ENCODE measurements at regions not wholly inside any gene's neighbourhood (a gene's known extent, or its start where the extent isn't known, plus 50 kb on each side); places are given as distances from the start of the nearest gene placed in this dataset.

GRCh38 chr9:108479989-108480652 is 375.7 kb downstream of the ACTL7B start:
- peak; percentile 11 for FAIRE-seq
- DNase-seq (ENCODE audit: insufficient read length, low spot score): no peak
- no peak for TF ChIP-seq POLR2A (IDR thresholded peaks at IDR 0.05; ENCODE audit: low read depth, low read length)

DNA sequence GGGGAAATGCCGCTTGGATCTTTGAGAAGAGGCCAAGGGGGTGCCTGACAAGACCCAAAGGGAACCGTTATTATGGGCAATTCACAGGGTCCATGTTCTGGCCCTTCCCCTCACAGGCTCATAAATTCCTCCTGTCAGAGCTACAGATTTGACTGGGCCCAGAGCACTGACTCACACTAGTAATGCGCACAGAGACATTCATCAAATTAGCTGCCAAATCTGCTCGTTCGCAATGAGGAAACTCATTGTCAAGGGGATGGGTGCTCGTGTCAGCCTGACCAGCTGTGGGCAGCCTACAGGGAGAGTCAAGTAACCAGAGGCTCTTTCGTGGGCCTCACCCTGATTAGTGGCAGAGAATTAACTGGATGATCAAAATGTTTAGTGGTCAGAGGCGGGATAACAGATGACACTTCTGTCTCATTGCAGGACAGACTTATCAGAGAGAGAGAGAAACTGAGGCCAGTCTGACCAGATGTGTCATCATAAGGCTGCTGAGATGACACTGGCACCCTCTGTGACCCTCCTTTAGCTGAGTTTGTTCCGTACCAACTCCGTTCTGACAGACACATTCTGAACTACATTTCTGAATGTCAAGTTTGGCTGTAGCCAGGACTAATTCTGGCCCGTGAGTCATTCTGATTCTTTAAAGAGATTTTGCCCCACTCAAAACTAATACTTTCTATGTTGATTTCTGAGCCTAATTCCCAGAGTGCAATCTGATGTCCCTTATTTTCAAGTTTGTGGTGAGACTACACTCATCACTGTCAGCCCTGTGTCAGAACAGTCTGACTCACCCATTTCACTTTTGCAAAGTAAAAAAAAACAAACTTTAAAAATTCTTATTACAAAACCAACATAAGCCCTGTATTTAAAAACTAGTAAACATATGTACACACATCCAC is 377.1 kb downstream of the ACTL7B start:
- DNase-seq (ENCODE audit: insufficient read length, low spot score): no peak
- FAIRE-seq: peak; percentile 99
- no peak for TF ChIP-seq POLR2A (IDR thresholded peaks at IDR 0.05; ENCODE audit: low read depth, low read length)

- TF ChIP-seq POLR2A (IDR thresholded peaks at IDR 0.05; ENCODE audit: low read depth, low read length): no peak
- DNase-seq (ENCODE audit: insufficient read length, low spot score) (no peak), FAIRE-seq (no peak)
Measured at GRCh38 chr9:108477529-108478006, 378.2 kb downstream of the ACTL7B start.

GRCh38 chr9:108476574-108476973 is 379.2 kb downstream of the ACTL7B start:
- DNase-seq (ENCODE audit: insufficient read length, low spot score) (no peak), FAIRE-seq (no peak)
- no peak for TF ChIP-seq POLR2A (IDR thresholded peaks at IDR 0.05; ENCODE audit: low read depth, low read length)

DNA sequence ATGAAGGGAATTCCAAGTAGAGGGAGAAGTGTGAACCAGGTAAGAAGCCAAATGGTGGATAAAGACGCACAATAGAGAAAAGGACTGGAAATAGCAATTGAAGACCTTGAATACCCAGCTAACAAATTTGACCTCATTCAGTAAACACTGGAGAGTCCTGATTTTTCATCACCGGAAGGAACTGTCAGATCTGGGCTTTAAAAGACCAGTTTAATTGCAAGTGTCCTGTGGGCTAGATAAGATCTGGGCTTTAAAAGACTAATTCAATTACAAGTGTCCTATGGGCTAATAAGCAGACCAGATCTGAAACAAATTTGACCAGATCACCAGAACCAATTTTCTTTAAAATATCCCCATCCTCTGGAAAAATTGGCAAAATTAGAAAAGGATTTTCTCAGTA is 380.0 kb downstream of the ACTL7B start:
- TF ChIP-seq POLR2A (IDR thresholded peaks at IDR 0.05; ENCODE audit: low read depth, low read length): no peak
- no peak for FAIRE-seq
- no peak for DNase-seq (ENCODE audit: insufficient read length, low spot score)

GRCh38 chr9:108474356-108474755 is 381.4 kb downstream of the ACTL7B start:
- no peak for FAIRE-seq
- no peak for DNase-seq (ENCODE audit: insufficient read length, low spot score)
- TF ChIP-seq POLR2A (IDR thresholded peaks at IDR 0.05; ENCODE audit: low read depth, low read length): no peak

DNA sequence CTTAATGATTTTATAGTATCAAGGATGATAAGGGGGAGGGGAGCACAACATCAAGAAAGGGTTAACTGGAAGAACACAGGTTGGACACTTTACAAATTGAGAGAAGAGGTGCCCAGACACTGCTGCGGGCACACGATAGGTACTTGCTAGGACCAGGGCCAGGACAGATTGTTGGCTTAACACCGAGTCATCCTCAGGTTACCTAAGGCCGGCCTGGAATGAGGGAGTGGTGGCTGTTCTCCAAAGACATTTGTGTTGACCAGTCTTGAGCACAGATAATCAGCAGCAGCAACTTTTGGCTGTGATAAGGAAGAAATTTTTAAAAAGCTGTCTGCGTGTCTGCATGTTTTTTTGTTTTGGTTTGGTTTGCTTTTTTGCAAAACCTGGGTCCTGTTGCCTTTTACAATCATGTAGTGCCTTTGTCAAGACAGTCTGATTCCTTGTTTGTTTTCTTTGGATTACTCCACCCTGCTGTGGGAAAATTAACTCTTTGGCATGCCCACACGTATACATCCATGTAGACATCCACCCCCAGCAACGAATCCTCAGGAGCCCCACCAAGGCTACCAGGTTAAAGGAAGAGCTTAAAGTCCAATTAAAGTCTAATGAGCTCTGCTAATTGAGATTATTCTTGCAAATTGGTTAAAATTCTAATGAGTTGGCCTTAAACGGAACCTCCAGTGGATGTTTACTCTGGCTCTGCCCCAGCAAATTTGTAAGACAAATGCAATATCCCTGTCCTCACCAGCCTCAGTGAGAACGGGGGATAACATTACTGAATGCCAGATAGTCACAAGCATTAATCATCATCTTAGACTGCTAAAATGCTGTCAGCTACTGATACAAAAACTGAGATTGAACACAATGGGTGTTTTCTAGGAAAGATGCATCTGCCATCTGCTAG is 382.3 kb downstream of the ACTL7B start:
- DNase-seq (ENCODE audit: insufficient read length, low spot score) (no peak), FAIRE-seq (peak; percentile 73)
- no peak for TF ChIP-seq POLR2A (IDR thresholded peaks at IDR 0.05; ENCODE audit: low read depth, low read length)

GRCh38 chr9:108469654-108470053 is 386.1 kb downstream of the ACTL7B start:
- DNase-seq (ENCODE audit: insufficient read length, low spot score): no peak
- TF ChIP-seq POLR2A (IDR thresholded peaks at IDR 0.05; ENCODE audit: low read depth, low read length): no peak
- peak; percentile 84 for FAIRE-seq

GRCh38 chr9:108468364-108468763 is 387.4 kb downstream of the ACTL7B start:
- TF ChIP-seq POLR2A (IDR thresholded peaks at IDR 0.05; ENCODE audit: low read depth, low read length): no peak
- FAIRE-seq (peak; percentile 23), DNase-seq (ENCODE audit: insufficient read length, low spot score) (peak; percentile 21)

GRCh38 chr9:108467653-108468324 is 388.0 kb downstream of the ACTL7B start:
- FAIRE-seq (no peak), DNase-seq (ENCODE audit: insufficient read length, low spot score) (no peak)
- no peak for TF ChIP-seq POLR2A (IDR thresholded peaks at IDR 0.05; ENCODE audit: low read depth, low read length)

DNA sequence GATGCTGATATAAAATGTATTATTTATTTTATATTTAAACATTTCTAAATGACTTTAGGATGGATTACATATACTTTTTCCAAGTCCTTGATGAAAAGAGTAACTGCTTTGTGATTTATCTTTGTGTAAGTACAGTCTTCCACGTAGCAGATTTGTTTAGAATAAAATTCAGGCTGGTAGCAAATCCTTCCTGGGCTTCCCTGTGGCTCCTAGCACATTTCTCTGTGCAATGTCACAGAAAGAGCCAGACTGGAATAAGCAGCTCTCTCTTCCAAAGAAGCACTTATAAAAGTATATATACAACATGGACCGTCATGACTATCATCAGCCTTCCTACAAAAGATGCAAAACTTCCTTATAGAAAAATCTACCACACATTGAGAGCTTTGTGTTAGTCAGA is 388.6 kb downstream of the ACTL7B start:
- TF ChIP-seq POLR2A (IDR thresholded peaks at IDR 0.05; ENCODE audit: low read depth, low read length): no peak
- FAIRE-seq: no peak
- no peak for DNase-seq (ENCODE audit: insufficient read length, low spot score)

DNA sequence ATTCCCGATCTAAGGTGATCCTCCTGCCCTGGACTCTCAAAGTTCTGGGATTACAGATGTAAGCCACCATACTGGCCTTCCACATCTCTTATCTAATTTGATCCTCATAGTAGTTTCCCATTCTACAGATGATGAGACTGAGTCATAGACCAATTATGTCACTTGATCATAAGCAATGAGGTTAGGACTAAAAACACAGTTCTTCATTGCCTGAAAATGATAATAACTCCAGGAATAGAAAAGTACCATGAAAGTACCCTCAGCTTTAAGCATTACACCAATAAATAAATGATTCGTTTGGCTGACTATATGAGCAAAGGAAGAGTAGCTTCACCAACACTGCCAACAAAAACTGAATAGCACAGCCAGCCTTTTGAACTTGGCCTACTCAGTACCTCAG is 389.5 kb downstream of the ACTL7B start:
- peak; percentile 72 for FAIRE-seq
- TF ChIP-seq POLR2A (IDR thresholded peaks at IDR 0.05; ENCODE audit: low read depth, low read length): no peak
- no peak for DNase-seq (ENCODE audit: insufficient read length, low spot score)

- TF ChIP-seq POLR2A (IDR thresholded peaks at IDR 0.05; ENCODE audit: low read depth, low read length): no peak
- FAIRE-seq (peak; percentile 65), DNase-seq (ENCODE audit: insufficient read length, low spot score) (no peak)
Measured at GRCh38 chr9:108463932-108464606, 391.7 kb downstream of the ACTL7B start.

Measured in H54 (cell line).